Body of pancreas (tissue), 4 donors: ENCODE measurements at regions not wholly inside any gene's neighbourhood (a gene's known extent, or its start where the extent isn't known, plus 50 kb on each side); places are given as distances from the start of the nearest gene placed in this dataset.

ENCODE experiments used
- POLR2A ChIP-seq, 3 donors: fragments of 450-650 bp; IDR thresholded peaks; one replicate each; pipeline ENCODE4 v1.6.1; 2016; ENCODE audit warnings: antibody characterized with exemption in 3 of 3, mild to moderate bottlenecking in 2 of 3
- TF ChIP-seq, protein P1 (sequence below), 7 experiments: fragments of 450-650 bp in 4 of 7; fragments of 200-600 bp in 3 of 7; sonication (generic) in 3 of 7; IDR thresholded peaks; one replicate each; pipeline ENCODE4 v1.5.1; 2016 to 2019; ENCODE audit warnings: antibody characterized with exemption in 7 of 7

DNA sequence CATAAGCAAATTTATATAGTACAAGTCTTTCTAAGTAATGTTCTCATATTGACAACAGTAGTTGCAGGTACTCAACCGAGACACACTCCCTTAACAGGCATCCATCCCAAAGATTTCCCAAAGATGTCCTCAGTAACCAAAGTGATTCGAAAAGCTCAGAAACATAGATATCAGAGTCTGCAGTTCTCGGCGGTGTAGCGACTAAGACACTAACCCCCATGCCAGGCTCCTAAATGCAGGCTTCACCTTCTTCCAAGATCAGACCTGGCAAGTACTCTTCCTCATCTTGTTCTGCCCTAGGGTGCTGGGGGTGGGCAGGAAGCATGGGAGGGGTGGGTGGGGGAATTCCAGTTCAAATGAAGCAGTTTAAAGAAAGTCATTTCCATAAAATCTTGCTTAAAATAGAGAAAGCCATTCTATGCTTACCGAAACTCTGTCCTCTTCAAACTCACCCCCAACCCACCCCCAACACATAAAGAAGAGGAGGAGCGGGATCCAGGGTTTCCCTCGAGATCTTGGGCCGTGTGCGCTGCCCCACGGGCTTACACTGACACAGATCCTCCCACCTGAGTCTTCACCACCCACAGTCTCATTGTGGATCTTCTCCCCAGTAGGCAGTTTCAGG, 59.0 kb upstream of the BCL6 start:
- TF ChIP-seq, protein P1, sequence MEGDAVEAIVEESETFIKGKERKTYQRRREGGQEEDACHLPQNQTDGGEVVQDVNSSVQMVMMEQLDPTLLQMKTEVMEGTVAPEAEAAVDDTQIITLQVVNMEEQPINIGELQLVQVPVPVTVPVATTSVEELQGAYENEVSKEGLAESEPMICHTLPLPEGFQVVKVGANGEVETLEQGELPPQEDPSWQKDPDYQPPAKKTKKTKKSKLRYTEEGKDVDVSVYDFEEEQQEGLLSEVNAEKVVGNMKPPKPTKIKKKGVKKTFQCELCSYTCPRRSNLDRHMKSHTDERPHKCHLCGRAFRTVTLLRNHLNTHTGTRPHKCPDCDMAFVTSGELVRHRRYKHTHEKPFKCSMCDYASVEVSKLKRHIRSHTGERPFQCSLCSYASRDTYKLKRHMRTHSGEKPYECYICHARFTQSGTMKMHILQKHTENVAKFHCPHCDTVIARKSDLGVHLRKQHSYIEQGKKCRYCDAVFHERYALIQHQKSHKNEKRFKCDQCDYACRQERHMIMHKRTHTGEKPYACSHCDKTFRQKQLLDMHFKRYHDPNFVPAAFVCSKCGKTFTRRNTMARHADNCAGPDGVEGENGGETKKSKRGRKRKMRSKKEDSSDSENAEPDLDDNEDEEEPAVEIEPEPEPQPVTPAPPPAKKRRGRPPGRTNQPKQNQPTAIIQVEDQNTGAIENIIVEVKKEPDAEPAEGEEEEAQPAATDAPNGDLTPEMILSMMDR (IDR thresholded peaks at IDR 0.05) = no peak
- TF ChIP-seq POLR2A (IDR thresholded peaks at IDR 0.05) = no peak
